GM06990 (cell line): ENCODE measurements at regions not wholly inside any gene's neighbourhood (a gene's known extent, or its start where the extent isn't known, plus 50 kb on each side); places are given as distances from the start of the nearest gene placed in this dataset.

Experiments
- DNase-seq: peaks from one replicate; pipeline ENCODE4 v3.0.0-alpha.2; 2011; ENCODE audit not compliant: insufficient read length; ENCODE audit errors: extremely low read depth
- H3K27me3 ChIP-seq: replicated peaks from 2 replicates; pipeline ENCODE4 v1.6.0; 2011; ENCODE audit warnings: low read length; ENCODE audit not compliant: control insufficient read depth, insufficient read depth
- H3K36me3 ChIP-seq: 2 replicates; pipeline ENCODE4 v1.5.1; 2011; ENCODE audit warnings: low read length; ENCODE audit not compliant: control insufficient read depth, insufficient read depth
- H3K4me3 ChIP-seq: replicated peaks from 2 replicates; pipeline ENCODE4 v1.5.1; 2011; ENCODE audit warnings: low read depth, mild to moderate bottlenecking, control low read depth, low read length
- CTCF ChIP-seq: IDR thresholded peaks from 2 replicates; pipeline ENCODE4 v1.5.1; 2011; ENCODE audit warnings: low read length, control low read depth, mild to moderate bottlenecking, inconsistent platforms; ENCODE audit not compliant: insufficient read depth, poor library complexity, severe bottlenecking

- TF ChIP-seq CTCF: no peak
- H3K4me3 ChIP-seq: no peak overlapping the region
- DNase-seq: no peak
- H3K36me3 ChIP-seq: no peaks in the 10 kb centered on the region
- no peaks in the 10 kb centered on the region for H3K27me3 ChIP-seq
Observed at GRCh38 chr21:17348849-17349248, 164.0 kb upstream of the CXADR start.

DNA sequence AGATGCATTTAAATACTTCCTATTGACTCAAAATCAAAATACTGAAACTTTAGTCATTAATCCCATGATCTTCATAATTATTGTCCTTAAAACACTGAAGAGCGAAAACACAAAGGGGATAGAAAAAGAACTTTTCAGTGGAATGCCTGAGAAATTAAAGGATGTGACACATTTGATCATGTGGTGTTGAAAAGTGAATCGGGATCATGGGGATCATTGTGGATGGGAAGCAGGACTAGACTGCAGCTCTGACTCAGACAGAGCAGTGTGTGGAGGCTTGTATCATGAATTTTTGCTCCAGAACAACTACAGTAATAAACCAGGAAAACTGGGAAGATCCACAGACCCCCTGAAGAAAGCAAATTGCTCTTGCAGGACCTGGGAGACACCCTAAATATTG is 161.1 kb upstream of the CXADR start:
- no peak for DNase-seq

GRCh38 chr21:17352996-17353655 is 159.7 kb upstream of the CXADR start:
- no peak for TF ChIP-seq CTCF
- Histone ChIP-seq H3K27me3 (no peaks in the 10 kb centered on the region), H3K4me3 (no peak overlapping the region), H3K36me3 (no peaks in the 10 kb centered on the region)
- DNase-seq: no peak

More for the DNA sequence above, 161.1 kb upstream of the CXADR start:
- H3K4me3 ChIP-seq: no peak overlapping the region
- H3K36me3 ChIP-seq: no peaks in the 10 kb centered on the region
- H3K27me3 ChIP-seq: no peaks in the 10 kb centered on the region
- TF ChIP-seq CTCF: no peak

DNA sequence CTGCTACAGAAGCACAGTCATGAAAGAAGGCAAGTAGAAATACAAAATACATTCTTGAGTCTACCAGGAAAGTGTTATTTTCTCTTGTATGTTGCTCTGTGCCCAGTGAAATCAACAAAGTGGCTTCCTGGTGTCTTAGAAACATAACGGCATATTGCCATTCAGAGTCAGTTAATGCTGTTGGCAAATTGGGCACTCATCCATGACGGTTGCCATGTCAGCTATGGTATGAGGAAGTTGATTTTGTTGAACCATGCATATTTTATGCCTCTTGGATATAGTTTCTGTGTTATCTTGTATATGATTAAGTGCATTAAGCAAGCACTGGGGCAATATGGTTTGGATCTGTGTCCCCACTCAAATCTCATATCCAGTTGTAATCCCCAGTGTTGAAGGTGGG is 153.1 kb upstream of the CXADR start:
- Histone ChIP-seq H3K27me3 (no peaks in the 10 kb centered on the region), H3K36me3 (no peaks in the 10 kb centered on the region), H3K4me3 (no peak overlapping the region)
- DNase-seq: no peak
- TF ChIP-seq CTCF: no peak

- no peaks in the 10 kb centered on the region for H3K27me3 ChIP-seq
- no peak for DNase-seq
- no peaks in the 10 kb centered on the region for H3K36me3 ChIP-seq
- no peak for TF ChIP-seq CTCF
- H3K4me3 ChIP-seq: no peak overlapping the region
Observed at GRCh38 chr21:17368748-17369363, 144.0 kb upstream of the CXADR start.
